Osteoblast (primary cell): ENCODE measurements at regions not wholly inside any gene's neighbourhood (a gene's known extent, or its start where the extent isn't known, plus 50 kb on each side); places are given as distances from the start of the nearest gene placed in this dataset.

Experiments used
- DNase-seq: peaks from one replicate; pipeline ENCODE4 v3.0.0; 2011; ENCODE audit warnings: low spot score, mixed read lengths; ENCODE audit not compliant: insufficient read length; ENCODE audit errors: missing footprints
- H2AFZ ChIP-seq: 2 replicates; pipeline ENCODE4 v1.6.0; 2011; ENCODE audit warnings: mild to moderate bottlenecking, low read length
- H3K27ac ChIP-seq: 2 replicates; pipeline ENCODE4 v1.5.1; 2011; ENCODE audit warnings: mild to moderate bottlenecking, low read depth, low read length, moderate library complexity
- H3K27me3 ChIP-seq: 2 replicates; pipeline ENCODE4 v1.6.0; 2012; ENCODE audit warnings: mild to moderate bottlenecking, control low read depth, inconsistent platforms, low read length, moderate library complexity; ENCODE audit not compliant: insufficient read depth
- H3K36me3 ChIP-seq: 2 replicates; pipeline ENCODE4 v1.5.1; 2011; ENCODE audit warnings: mild to moderate bottlenecking, low read length, control low read depth, moderate library complexity; ENCODE audit not compliant: insufficient read depth
- H3K4me1 ChIP-seq: 2 replicates; pipeline ENCODE4 v1.5.1; 2011; ENCODE audit warnings: mild to moderate bottlenecking, low read length, control low read depth, moderate library complexity; ENCODE audit not compliant: insufficient read depth
- H3K4me2 ChIP-seq: 2 replicates; pipeline ENCODE4 v1.6.0; 2011; ENCODE audit warnings: mild to moderate bottlenecking, low read length; ENCODE audit not compliant: insufficient read depth
- H3K4me3 ChIP-seq: fragments of 200-600 bp; sonication (generic); 3 replicates; pipeline ENCODE4 v1.5.1; 2012; ENCODE audit warnings: mild to moderate bottlenecking, low read length, inconsistent platforms; ENCODE audit not compliant: insufficient read depth
- H3K79me2 ChIP-seq: 2 replicates; pipeline ENCODE4 v1.6.0; 2012; ENCODE audit warnings: mild to moderate bottlenecking, low read length, control low read depth, inconsistent platforms; ENCODE audit not compliant: insufficient read depth
- H3K9me3 ChIP-seq: 2 replicates; pipeline ENCODE4 v1.5.1; 2011; ENCODE audit warnings: low read depth, low read length, control low read depth
- H4K20me1 ChIP-seq: 2 replicates; pipeline ENCODE4 v1.6.0; 2012; ENCODE audit warnings: mild to moderate bottlenecking, low read length, control low read depth; ENCODE audit not compliant: insufficient read depth
- CTCF ChIP-seq: IDR thresholded peaks from 2 replicates; pipeline ENCODE4 v1.5.1; 2011; ENCODE audit warnings: mild to moderate bottlenecking, low read depth, low read length, moderate library complexity; ENCODE audit errors: extremely low read depth

- Histone ChIP-seq H4K20me1 (no peaks in the 10 kb centered on the region), H3K27ac (no peak overlapping the region)
Measured at GRCh38 chr2:82109418-82109817, 1804.9 kb upstream of the LRRTM1 start.

GRCh38 chr2:82098617-82099016 is 1794.1 kb upstream of the LRRTM1 start:
- Histone ChIP-seq H4K20me1 (no peaks in the 10 kb centered on the region), H3K79me2 (no peaks in the 10 kb centered on the region), H3K36me3 (no peaks in the 10 kb centered on the region), H3K27ac (no peak overlapping the region), H3K4me2 (no peak overlapping the region), H3K9me3 (no peaks in the 10 kb centered on the region), H2AFZ (no peak overlapping the region), H3K27me3 (no peaks in the 10 kb centered on the region), H3K4me3 (no peak overlapping the region), H3K4me1 (no peaks in the 10 kb centered on the region)
- DNase-seq = no peak
- no peak for TF ChIP-seq CTCF

More at GRCh38 chr2:82109418-82109817, 1804.9 kb upstream of the LRRTM1 start:
- Histone ChIP-seq H2AFZ (no peak overlapping the region), H3K27me3 (no peaks in the 10 kb centered on the region), H3K79me2 (no peaks in the 10 kb centered on the region), H3K4me2 (no peak overlapping the region), H3K9me3 (peaks cover 6% of the 10 kb centered on the region), H3K4me3 (no peak overlapping the region), H3K4me1 (no peaks in the 10 kb centered on the region), H3K36me3 (no peaks in the 10 kb centered on the region)
- DNase-seq = no peak
- TF ChIP-seq CTCF = no peak

- Histone ChIP-seq H3K79me2 (no peaks in the 10 kb centered on the region), H3K9me3 (no peaks in the 10 kb centered on the region), H4K20me1 (no peaks in the 10 kb centered on the region), H3K27ac (no peak overlapping the region), H3K4me2 (no peak overlapping the region), H2AFZ (no peak overlapping the region), H3K4me3 (no peak overlapping the region), H3K4me1 (no peaks in the 10 kb centered on the region), H3K27me3 (no peaks in the 10 kb centered on the region), H3K36me3 (no peaks in the 10 kb centered on the region)
- TF ChIP-seq CTCF = no peak
- no peak for DNase-seq
Measured at GRCh38 chr2:82089518-82089917, 1785.0 kb upstream of the LRRTM1 start.

- Histone ChIP-seq H4K20me1 (no peaks in the 10 kb centered on the region), H3K4me1 (no peaks in the 10 kb centered on the region), H3K4me2 (no peak overlapping the region), H3K79me2 (no peaks in the 10 kb centered on the region), H3K27ac (no peak overlapping the region), H3K36me3 (no peaks in the 10 kb centered on the region), H3K9me3 (no peaks in the 10 kb centered on the region), H3K27me3 (no peaks in the 10 kb centered on the region), H3K4me3 (no peak overlapping the region), H2AFZ (no peak overlapping the region)
- DNase-seq = no peak
- no peak for TF ChIP-seq CTCF
Measured at GRCh38 chr2:82084679-82085392, 1780.3 kb upstream of the LRRTM1 start.
